Kidney (tissue), 13 donors: ENCODE measurements at regions not wholly inside any gene's neighbourhood (a gene's known extent, or its start where the extent isn't known, plus 50 kb on each side); places are given as distances from the start of the nearest gene placed in this dataset.

ENCODE experiments used
- DNase-seq, 5 donors: peaks; one replicate each; pipeline ENCODE4 v3.0.0-alpha.2; 2013 to 2020
- FAIRE-seq: peaks from 2 replicates; lab custom pipeline; 2012; peaks lifted over from hg19 to GRCh38; lab: Jason Lieb, UNC
- H3K27ac ChIP-seq, 2 donors: one replicate each; pipeline ENCODE4 v1.7.0; 2013; ENCODE audit warnings: low read depth in 2 of 2, low read length in 2 of 2, inconsistent platforms in 1 of 2
- H3K27me3 ChIP-seq: one replicate; pipeline ENCODE4 v1.7.1; 2013; ENCODE audit warnings: low read length, inconsistent platforms; ENCODE audit not compliant: control insufficient read depth, insufficient read depth
- H3K36me3 ChIP-seq, 3 donors: one replicate each; pipeline versions ENCODE4 v1.7.0 to v1.7.1; 2013; ENCODE audit warnings: low read length in 3 of 3, control low read depth in 1 of 3, inconsistent platforms in 1 of 3; ENCODE audit not compliant: insufficient read depth in 3 of 3, control insufficient read depth in 2 of 3
- H3K4me1 ChIP-seq, 3 donors: one replicate each; pipeline versions ENCODE4 v1.7.0 to v1.7.1; 2013; ENCODE audit warnings: low read length in 3 of 3, inconsistent platforms in 1 of 3, low read depth in 1 of 3; ENCODE audit not compliant: control insufficient read depth in 2 of 3, insufficient read depth in 2 of 3
- H3K4me3 ChIP-seq, 3 donors: one replicate each; pipeline versions ENCODE4 v1.7.0 to v1.8.1; 2013; ENCODE audit warnings: low read length in 3 of 3, control low read depth in 1 of 3, inconsistent platforms in 1 of 3
- H3K9ac ChIP-seq, 3 donors: one replicate each; pipeline versions ENCODE4 v1.7.0 to v1.7.1; 2013; ENCODE audit warnings: low read length in 3 of 3, control low read depth in 1 of 3, inconsistent platforms in 1 of 3
- H3K9me3 ChIP-seq, 3 donors: one replicate each; pipeline versions ENCODE4 v1.7.0 to v1.7.1; 2013; ENCODE audit warnings: low read length in 3 of 3, control low read depth in 1 of 3, inconsistent platforms in 1 of 3; ENCODE audit not compliant: control insufficient read depth in 2 of 3, insufficient read depth in 1 of 3
- intact Hi-C: fragments of 100-400 bp; cut with DNase I; formaldehyde crosslinking; loops from one replicate; pipeline ENCODE4 v1.11.1; 2022
- TF ChIP-seq, protein P1 (sequence below): IDR thresholded peaks from 3 replicates; pipeline ENCODE4 v1.5.1; 2012; ENCODE audit warnings: mild to moderate bottlenecking, moderate library complexity, borderline replicate concordance; ENCODE audit not compliant: insufficient read depth; ENCODE audit errors: extremely low read depth
- donor health status: control.
- donor health status: control.
- donor health status: control.
- donor health status: control.
- donor health status: control.
- donor health status: DM: yes; HTN: yes; CAD: no.
- donor health status: Normal renal cell carcinoma (clear cell type).

DNA sequence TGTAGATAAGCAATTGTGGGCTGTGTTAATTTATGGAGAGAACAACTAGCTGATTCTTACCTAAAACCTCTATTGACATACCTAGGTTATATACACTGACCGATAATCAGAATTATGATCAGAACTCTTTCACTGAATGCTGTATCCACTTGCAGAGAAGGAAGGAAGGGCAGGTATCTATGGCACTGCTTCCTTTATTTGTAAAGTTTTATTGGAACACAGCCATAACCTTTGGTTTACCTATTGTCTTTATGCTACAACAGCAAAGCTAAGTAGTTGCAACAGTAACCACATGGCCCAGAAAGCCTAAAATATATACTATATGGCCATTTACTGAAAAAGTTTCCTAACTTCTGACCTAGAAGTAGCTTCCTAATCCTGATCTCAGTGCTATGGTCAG lies 358.9 kb upstream of the ARID1B start:
- Histone ChIP-seq H3K4me3 (no peak overlapping the region), H3K9me3 (peaks cover 0 to 5% (median 0%) of the 10 kb centered on the region in 3 donors), H3K4me1 (no peaks in the 10 kb centered on the region), H3K9ac (no peak overlapping the region), H3K27me3 (no peaks in the 10 kb centered on the region), H3K27ac (no peak overlapping the region), H3K36me3 (no peaks in the 10 kb centered on the region)
- DNase-seq (no peak), FAIRE-seq (no peak)
- intact Hi-C loops = no loop called here
- TF ChIP-seq, protein P1, sequence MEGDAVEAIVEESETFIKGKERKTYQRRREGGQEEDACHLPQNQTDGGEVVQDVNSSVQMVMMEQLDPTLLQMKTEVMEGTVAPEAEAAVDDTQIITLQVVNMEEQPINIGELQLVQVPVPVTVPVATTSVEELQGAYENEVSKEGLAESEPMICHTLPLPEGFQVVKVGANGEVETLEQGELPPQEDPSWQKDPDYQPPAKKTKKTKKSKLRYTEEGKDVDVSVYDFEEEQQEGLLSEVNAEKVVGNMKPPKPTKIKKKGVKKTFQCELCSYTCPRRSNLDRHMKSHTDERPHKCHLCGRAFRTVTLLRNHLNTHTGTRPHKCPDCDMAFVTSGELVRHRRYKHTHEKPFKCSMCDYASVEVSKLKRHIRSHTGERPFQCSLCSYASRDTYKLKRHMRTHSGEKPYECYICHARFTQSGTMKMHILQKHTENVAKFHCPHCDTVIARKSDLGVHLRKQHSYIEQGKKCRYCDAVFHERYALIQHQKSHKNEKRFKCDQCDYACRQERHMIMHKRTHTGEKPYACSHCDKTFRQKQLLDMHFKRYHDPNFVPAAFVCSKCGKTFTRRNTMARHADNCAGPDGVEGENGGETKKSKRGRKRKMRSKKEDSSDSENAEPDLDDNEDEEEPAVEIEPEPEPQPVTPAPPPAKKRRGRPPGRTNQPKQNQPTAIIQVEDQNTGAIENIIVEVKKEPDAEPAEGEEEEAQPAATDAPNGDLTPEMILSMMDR = no peak

DNA sequence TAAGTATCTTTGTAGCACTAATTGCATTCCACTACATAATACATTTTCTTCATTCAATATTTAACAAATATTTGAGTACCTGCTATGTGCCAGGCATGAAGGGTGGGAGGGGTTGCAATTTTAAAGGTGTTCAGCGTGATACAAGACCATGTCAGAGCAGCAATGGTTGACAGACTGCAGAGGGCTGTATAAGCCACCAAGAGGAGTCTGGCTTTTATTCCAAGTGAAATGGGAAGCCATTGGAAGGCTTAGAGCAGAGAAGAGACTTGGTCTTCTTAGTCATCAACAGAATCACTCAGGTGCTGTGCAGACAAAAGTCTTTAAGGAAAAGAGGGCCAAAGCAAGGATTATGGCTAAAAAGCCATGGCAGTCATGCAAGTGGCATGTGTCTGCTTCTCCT lies 360.8 kb upstream of the ARID1B start:
- Histone ChIP-seq H3K36me3 (no peaks in the 10 kb centered on the region), H3K4me1 (no peaks in the 10 kb centered on the region), H3K9me3 (no peaks in the 10 kb centered on the region), H3K9ac (no peak overlapping the region), H3K27me3 (no peaks in the 10 kb centered on the region), H3K4me3 (no peak overlapping the region), H3K27ac (no peak overlapping the region)
- TF ChIP-seq, protein P1 = no peak
- no peak for DNase-seq
- intact Hi-C loops = no loop called here
- no peak for FAIRE-seq

DNA sequence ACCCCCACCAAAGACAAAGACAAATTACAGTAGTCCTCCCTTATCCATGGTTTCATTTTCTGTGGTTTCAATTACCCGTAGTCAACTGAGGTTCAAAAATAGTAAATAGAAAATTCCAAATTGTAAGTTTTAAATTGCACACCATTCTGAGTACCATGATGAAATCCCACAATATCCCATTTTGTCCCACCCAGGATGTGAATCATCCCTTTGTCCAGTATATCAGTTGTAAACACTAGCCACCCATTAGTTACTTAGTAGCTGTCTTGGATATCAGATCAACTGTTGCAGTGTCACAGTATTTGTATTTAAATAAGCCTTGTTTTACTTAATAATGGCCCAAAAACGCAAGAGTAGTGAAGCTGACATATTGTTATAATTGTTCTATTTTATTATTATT lies 364.0 kb upstream of the ARID1B start:
- Histone ChIP-seq H3K27ac (no peak overlapping the region), H3K4me1 (no peaks in the 10 kb centered on the region), H3K27me3 (no peaks in the 10 kb centered on the region), H3K4me3 (no peak overlapping the region), H3K9ac (no peak overlapping the region), H3K36me3 (no peaks in the 10 kb centered on the region), H3K9me3 (no peaks in the 10 kb centered on the region)
- DNase-seq (no peak), FAIRE-seq (no peak)
- intact Hi-C loops = no loop called here
- TF ChIP-seq, protein P1 = no peak

DNA sequence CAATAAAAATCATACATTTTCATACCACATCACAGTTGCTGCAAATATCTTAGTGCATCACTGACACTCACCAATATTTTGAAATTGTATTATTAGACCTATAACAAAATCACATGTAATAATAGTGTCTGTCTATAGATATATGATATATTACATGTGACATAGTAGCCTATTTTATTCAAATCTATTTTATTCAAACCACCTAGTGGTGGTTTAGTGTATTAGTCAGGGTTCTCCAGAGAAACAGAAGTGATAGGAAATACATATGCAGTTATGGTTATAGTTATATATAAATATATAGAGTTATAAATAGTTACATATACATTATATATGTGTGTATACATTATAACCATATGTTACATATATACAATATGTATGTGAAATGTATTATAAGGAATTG lies 366.5 kb upstream of the ARID1B start:
- Histone ChIP-seq H3K27ac (no peak overlapping the region), H3K27me3 (no peaks in the 10 kb centered on the region), H3K4me1 (no peaks in the 10 kb centered on the region), H3K4me3 (no peak overlapping the region), H3K9me3 (no peaks in the 10 kb centered on the region), H3K9ac (no peak overlapping the region), H3K36me3 (no peaks in the 10 kb centered on the region)
- TF ChIP-seq, protein P1 = no peak
- intact Hi-C loops = no loop called here
- DNase-seq = no peak
- FAIRE-seq = no peak
